HG03432 (cell line): ENCODE measurements at regions not wholly inside any gene's neighbourhood (a gene's known extent, or its start where the extent isn't known, plus 50 kb on each side); places are given as distances from the start of the nearest gene placed in this dataset.
"Not testable (repeated sequence)": the region's sequence is repeated elsewhere in the genome, so short reads cannot be mapped to it uniquely, and the experiment has no call there.

Experiments
- ATAC-seq: cut with Tn5 transposase; IDR thresholded peaks from one replicate; pipeline ENCODE4 v1.9.1; 2021; ENCODE audit warnings: mild to moderate bottlenecking, moderate library complexity; ENCODE audit not compliant: unreplicated experiment

DNA sequence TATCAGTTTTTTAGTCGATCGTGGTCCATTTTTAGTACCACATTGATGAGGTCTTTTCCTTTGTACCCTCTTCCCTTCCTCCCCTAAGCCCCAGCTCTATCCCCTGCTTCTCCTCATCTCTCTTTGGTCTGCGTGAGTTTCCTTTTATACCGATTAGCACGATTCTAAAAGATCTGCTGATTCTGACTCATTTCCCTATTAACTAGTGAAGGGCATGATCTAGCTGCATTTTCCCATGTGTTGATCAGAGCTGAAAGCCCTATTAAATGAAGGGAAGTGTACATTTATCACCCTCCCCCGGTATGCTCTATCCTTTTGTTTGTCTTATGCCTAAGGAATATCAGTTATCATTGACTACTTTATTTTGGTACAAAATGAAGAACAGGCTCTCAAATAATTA is 181.7 kb upstream of the NPY2R start:
- no peak for ATAC-seq

DNA sequence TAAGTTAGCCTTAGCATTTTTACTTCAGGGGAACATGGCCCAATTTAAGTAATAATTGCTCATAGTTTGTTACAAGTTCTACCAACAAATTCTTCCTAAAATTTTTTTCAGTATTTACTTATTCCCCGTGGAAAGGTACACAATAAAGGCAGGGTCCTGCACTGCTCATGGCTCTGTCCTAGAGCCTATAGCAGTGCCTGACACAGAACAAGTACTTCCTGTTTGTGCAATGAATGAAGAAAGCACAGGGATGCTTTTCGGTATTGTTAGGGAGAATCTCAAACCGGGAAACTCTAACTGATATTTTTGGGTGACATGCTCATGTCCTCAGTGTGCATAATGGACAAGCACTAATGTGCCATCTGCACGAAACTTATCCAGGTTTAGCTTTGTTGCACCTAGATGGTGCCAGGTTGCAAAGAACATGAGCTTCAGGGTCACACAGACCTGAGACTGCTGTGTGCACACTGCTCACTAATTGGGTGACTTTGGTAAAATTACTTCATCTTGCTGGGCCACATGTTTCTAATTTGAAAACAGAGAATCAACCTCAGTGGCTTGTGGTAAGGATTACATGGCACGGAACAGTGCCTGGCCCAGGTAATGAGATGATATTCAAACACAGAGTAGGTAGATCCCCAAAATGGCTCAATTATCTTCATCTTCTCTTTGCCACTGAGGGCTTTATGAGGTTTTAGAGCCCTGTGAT is 175.8 kb upstream of the NPY2R start:
- peak; percentile 83 for ATAC-seq

DNA sequence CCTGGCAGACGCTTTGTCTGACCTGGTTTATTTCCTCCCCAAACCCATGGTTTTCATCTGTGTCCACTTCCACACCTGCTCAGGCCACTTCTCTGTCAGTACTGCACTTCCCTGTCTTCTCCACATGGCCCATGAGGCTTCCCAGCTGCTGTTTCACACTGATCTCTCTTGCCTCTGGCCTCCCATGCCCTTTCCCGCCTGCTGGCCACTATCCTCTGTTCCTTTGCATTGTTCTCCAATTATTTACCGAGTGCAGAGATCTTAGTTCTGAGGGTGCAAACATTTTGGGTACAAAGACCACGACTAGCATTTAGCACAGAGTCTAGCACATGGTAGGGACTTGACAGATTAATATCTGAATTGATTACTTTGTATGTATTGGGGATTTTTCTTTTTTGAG is 174.8 kb upstream of the NPY2R start:
- no peak for ATAC-seq

DNA sequence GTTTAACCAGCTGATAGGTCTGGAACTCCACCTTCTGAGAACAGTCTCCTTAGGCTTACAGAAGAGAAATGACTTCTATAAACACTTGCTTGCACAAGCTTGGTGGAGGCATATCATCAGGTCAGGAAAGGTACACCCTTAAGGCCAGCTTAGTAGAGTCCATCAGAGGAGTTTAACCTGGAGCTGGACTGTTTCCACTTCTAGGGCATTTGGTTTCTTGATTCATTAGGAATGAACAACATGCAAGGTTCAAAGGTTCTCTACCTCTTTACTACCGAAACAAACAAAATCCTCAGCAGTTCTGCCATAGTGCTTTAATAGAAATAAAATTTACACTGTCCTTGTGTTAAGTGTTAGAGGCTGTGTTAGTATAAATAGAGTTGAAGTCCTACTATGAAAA is 171.4 kb upstream of the NPY2R start:
- ATAC-seq = no peak

DNA sequence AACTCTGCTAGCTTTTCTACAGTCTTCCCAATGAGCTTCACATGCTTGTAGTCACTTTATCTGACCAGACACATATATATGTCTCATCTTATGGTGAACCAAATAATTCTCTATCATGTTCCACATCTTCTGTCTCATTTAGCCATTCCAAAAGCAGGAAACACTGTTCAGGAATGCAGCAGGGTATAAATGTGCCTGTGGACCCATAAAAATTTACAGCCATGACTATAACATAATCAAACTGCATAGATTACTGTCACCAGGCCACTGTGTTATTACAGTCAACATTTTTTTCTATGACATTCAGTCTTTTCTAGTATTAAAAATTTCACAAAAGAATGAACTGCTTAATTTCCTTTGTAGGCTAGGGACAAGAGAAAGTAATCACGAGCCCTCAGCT is 170.0 kb upstream of the NPY2R start:
- no peak for ATAC-seq

DNA sequence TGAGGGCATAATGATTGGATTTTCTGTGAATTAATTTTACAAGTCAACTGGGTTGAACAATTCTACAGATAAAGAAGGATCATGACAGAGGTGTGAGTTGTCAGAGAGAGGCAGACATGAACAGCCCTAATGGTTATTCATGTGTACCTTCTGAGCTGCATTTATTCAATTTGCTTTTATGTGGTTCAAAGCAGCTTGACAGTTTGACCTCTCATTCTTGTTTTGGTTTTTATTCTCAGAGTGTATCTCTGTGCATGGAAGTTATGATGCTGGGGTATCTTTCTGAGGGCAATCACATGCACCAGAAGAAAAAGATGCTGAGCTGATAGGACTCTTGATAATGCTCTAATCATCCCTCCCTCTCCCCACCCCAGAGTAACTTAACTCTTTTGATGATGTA is 169.3 kb upstream of the NPY2R start:
- ATAC-seq = no peak

DNA sequence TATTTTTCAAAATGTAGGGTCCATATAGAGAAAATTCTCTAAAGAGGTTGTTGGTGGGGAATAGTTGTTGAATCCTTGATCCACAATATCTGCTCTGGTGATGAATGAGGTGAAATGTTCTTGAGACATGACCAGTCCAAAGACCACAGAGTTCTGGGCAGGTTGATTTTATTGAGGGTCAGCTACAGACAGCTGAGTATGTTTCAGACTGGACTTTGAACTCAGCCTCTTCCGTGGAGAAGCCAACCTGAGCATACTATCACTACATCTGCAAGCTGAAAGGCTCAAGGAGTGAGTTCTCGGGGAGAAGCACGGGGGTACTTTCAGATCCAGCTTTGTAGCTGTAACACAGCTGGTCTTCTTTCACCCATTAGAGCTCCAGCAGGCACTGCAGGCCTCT is 168.4 kb upstream of the NPY2R start:
- ATAC-seq = no peak

DNA sequence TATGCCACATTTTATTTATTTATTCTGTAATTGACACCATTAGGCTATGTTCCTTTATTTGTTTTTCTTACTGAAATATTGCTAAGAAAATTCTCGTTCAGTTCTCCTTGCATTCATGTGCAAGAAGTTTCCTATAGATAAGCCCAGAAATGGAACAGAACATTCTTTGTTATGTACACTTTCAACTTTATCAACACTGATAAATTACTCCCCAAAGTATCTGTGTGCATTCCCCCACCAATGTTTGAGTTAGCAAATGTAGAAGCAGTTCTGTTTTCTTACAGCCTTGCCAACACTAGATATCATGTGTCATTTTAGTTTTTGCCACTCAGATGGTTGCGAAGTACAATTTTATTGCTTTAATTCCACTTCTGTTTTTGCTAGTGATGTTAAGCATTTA is 166.4 kb upstream of the NPY2R start:
- ATAC-seq = no peak

DNA sequence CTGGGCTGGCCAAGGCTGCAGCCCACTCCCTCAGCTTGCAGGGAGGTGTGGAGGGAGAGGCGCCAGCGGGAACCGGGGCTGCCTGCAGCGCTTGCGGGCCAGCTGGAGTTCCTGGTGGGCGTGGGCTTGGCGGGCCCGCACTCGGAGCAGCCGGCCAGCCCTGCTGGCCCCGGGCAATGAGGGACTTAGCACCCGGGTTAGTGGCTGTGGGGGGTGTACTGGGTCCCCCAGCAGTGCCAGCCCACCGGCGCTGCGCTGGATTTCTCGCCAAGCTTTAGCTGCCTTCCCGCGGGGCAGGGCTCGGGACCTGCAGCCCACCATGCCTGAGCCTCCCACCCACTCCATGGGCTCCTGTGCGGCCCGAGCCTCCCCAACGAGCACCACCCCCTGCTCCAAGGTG is 164.2 kb upstream of the NPY2R start:
- not testable (repeated sequence) for ATAC-seq

DNA sequence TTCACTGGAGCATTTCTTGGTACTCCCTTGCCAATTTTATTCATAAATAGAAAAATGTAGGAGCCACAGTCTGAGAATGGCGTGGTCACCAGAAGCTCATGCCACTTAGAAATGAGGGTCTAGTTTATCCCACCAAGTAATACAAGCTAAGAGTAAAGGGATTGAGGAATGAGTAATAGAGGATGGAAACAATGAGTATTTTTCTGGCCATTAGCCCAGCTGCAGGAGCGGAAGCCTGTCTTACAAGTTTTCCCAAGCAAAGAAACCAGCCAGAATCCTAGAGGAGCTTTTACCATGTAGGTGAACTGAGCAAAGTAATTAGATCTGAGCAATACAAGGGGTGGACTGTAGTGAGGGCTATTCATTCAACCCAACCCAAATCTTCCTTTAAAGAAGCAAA is 160.7 kb upstream of the NPY2R start:
- no peak for ATAC-seq

DNA sequence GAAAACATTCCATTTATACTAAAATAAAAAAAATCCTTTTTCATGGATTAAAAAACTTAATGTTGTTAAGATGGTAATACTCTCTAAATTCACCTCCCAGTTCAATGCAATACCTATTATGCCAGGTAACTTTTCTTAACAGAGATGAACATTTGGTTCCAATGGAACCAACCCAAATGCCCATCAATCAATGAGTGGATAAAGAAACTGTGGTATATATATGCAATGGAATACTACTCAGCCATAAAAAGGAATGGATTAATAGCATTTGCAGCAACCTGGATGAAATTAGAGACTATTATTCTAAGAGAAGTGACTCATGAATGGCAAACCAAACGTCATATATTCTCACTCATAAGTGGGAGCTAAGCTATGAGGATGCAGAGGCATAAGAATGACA is 154.4 kb upstream of the NPY2R start:
- ATAC-seq = not testable (repeated sequence)

DNA sequence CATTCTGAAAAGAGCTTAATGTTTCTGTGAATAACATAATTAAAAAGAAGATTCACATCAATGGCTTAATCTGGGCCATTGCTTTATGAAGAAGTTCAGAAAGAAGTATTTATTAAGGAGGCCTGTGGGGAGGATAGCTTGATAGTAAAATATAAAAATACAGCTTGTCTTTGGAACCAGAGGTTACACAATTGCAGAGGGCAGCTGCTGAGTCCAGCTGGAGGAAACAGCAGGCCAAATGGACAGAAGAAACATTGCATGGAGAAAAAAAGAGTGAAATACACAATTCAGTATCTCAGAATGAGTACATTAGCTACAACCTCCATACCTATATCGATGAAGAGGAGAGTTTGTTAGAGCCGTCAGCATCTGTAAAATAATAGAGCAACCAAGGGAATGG is 148.0 kb upstream of the NPY2R start:
- no peak for ATAC-seq

DNA sequence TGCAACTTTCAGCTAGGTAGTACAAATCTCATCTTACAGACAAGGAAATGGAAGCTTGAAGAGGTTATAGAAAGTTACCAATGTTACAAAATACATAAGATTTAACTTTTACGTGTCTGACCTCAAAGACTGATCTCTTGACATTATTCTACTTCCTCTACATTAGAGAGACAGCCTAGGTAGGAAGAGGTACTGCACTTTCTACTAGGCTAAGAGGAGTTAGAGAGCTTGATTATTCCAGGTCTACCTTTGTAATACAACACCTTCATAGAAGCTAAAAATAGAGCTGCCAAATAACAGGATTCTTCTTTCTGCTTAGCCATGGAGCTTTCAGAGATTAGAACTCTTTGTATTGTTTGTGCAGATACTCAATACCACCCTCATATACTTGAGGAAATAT is 147.6 kb upstream of the NPY2R start:
- ATAC-seq = no peak

DNA sequence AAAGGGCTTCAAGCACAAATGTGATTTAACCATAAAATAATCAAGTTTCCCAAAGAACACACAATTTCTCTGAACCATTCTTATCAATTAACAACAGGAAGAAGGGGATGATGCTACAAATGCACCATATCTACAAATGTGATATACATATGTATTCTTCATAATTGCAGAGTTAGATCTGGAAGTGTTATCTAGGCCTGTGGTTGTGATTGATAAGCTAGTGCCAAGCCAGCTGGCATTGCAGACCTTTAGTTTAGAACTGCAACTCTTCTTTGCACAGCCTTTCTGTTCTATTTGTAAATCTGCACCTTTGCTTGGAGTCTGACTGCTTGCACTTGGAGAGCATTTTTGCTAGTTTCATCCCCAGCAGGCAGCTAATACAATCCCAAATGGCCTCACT is 145.5 kb upstream of the NPY2R start:
- no peak for ATAC-seq

DNA sequence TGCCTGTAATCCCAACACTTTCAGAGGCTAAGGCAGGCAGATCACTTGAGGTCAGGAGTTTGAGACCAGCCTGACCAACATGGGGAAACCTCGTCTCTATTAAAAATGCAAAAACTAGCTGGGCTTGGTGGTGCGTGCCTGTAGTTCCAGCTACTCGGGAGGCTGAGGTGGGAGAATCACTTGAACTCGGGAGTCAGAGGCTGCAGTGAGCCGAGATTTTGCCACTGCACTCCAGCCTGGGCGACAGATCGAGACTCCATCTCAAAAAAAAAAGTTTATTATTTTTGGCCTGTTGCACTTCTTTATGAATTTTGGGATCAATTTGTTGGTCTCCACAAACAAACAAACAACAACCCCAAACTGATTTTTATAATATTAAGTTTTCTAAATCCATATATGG is 143.5 kb upstream of the NPY2R start:
- not testable (repeated sequence) for ATAC-seq

DNA sequence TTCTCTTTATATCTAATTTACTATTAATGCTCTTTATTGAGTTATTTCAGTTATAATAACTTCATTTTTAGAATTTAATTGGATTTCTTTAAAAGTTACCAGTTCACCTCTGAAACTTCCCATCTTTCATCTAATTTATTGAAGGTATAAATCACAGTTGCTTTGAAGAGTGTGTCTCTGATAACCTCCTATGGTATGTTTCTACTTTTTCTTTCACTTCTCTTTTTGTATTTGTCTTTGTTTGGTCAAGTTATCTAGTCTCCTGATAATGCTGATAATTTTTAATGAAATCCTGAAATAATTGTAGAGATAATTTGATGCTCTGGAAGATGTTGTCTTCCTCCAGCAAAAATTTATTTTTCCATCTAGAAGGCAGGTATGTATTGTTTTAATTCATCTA is 141.6 kb upstream of the NPY2R start:
- no peak for ATAC-seq

DNA sequence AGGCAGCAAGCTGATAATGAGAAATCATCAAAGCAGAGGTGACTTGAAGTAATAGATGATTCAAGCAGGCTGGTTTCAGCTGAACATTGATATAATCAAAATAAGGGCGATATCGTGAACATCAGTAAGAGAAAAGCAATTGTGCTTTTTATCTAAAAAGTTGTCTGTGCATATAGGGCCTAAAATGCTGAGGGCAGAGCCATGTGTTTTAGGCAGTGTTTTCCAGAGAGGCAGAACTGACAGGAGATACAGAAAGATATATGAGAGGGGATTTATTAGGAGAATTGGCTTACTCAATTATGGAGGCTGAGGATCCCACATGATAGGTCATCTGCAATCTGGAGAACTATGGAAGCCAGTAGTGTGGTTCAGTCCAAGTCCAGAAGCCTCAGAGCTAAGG is 136.5 kb upstream of the NPY2R start:
- no peak for ATAC-seq

DNA sequence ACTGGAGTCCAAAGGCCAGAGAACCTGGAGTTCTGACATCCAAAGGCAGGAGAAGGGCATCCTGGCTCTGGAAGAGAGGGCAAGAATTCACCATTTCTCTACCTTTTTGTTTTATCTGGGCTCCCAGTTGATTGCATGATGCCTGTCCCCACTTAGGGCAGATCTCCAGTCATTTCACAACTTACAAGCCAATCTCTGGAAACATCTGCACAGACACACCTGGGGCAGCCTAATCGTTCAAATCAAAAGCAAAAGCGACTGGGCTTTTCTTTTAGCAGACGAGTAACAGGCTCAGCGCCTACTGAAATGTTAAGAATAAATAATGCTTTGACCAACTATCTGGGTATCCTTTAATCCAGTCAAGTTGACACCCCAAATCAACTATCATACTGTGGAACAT is 136.0 kb upstream of the NPY2R start:
- ATAC-seq = peak; percentile 81

DNA sequence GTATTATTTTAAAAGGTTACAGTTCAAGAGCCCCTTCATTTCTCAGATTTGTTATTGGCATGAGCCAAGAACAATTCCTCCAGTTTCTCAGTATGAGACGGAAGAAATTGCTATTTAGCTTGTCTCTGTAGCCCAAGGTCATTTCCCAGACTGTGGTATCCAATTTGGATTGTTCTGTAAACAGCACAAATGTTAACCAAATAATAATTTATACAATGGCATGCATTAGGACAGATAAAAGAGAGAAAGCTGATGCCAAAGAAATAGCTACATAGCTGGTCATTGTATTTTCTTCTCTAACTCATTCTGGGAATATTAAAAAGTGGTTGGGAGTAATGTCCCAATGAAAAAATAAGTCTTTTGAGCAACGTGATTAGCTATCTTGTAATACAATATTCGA is 134.6 kb upstream of the NPY2R start:
- ATAC-seq = no peak

DNA sequence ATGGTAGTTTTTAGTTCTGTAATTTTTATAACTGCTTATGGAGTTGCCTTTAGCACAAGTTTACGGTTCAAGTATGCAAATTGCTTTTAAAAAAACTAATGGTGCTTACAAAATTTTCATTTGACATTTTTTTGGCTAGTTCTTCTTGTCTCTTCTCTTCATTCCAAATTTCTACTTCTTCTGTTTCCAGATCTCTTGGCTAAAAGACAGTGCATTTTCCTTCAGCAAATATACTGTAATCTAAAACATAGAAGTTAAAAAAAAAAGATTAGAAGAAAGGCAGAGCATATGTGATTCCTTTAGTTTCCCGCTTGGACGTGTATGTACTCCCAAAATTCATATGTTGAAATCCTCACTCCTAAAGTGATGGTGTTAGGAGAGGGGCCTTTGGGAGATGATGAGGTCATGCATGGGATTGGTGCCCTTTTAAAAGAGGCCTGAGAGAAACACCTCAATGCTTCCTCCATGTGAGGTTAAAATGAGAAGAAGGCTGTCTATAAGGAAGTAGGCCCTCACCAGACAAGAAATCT is 132.1 kb upstream of the NPY2R start:
- no peak for ATAC-seq

DNA sequence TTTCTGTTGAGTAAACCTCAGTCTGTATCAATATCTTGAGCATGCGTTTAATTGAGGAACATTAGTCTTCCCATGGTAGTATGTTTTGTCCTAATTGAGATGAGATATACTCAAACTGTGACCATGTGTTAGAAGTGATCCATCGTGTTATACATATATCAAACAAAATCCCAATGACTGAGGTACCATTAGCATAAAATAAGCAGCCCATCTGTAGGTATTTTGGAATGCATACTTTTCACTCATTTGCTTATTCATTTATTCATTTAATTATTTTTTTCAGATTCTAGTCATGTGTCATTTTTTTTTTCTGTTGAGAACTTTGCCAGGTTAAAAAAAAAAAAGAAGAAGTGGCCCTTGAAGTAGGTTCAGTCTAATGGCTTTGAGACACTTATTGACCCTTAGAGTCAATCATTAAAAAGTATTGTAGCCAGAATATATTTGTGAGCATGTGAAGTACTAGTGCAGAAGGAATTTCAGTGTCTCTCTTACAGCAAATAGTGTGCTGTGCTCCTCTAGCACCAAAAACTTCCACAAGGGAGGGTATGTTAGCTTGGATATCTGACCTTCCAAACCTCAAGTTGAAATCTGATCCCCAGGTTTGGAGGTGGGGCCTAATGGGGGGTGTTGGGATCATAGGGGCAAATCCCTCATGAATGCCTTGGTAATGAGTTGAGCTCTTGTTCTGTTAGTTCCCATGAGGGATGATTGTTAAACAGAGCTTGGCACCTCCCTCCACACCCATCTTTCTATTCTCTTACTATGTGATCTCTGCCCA is 130.8 kb upstream of the NPY2R start:
- no peak for ATAC-seq

DNA sequence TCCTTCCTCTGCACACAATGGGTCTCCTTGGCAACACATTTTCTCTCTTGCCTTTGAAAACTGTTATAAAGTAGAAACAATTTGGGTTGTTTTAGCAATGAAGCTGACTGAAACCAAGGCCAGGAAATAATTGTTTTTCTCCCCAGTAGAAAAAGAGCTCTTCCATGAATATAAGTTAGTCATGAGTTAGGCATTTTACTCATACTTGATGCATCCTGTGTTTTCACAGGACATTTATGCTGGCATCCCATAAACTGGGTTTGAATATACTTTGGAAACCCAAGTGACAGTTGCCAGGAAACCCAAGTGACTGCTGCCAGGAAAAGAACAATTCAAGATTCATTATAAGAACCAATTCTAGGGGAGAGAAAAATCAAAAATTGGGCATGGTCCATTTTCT is 128.6 kb upstream of the NPY2R start:
- no peak for ATAC-seq
